ENCODE measurements at regions not wholly inside any gene's neighbourhood (a gene's known extent, or its start where the extent isn't known, plus 50 kb on each side); places are given as distances from the start of the nearest gene placed in this dataset.

GRCh38 chr3:22862111-22862510, 341.0 kb upstream of the UBE2E2 start:
- Histone ChIP-seq H3K56ac (replicated peaks; ENCODE audit: insufficient read length, low read depth, low read length) (no peak overlapping the region), H2AK5ac (ENCODE audit: low read depth, low read length) (no peak overlapping the region), H3K4ac (replicated peaks; ENCODE audit: insufficient read length, low read depth, low read length) (no peak overlapping the region), H2BK20ac (ENCODE audit: low read length) (no peak overlapping the region), H3K23ac (ENCODE audit: insufficient read length) (no peak overlapping the region), H3K9ac (replicated peaks in 1 of 4; ENCODE audit: extremely low read depth in 1 of 4, low read depth in 3 of 4, low read length in 3 of 4) (no peak overlapping the region), H3K4me3 (ENCODE audit: extremely low read depth in 1 of 4, insufficient read depth in 2 of 4, low read depth in 3 of 4, low read length in 4 of 4) (no peak overlapping the region), H2BK15ac (ENCODE audit: low read length) (no peak overlapping the region), H4K20me1 (replicated peaks in 1 of 2; ENCODE audit: control insufficient read depth in 1 of 2, insufficient read depth in 2 of 2, low read length in 2 of 2) (no peaks in the 10 kb centered on the region), H3K18ac (ENCODE audit: extremely low read depth, low read length) (no peak overlapping the region), H3K9me3 (ENCODE audit: insufficient read depth in 2 of 2, low read depth in 1 of 2, low read length in 1 of 2) (no peaks in the 10 kb centered on the region), H3K27ac (ENCODE audit: low read depth, low read length) (no peak overlapping the region), H2BK120ac (replicated peaks; ENCODE audit: low read depth, low read length) (no peak overlapping the region), H3K79me1 (ENCODE audit: low read depth, low read length) (no peaks in the 10 kb centered on the region), H3K36me3 (ENCODE audit: control insufficient read depth in 2 of 4, insufficient read depth in 4 of 4, low read length in 3 of 4) (no peaks in the 10 kb centered on the region), H3K79me2 (ENCODE audit: control insufficient read depth in 1 of 2, insufficient read depth in 2 of 2, low read length in 2 of 2) (no peaks in the 10 kb centered on the region), H3K4me1 (replicated peaks in 1 of 4; ENCODE audit: control insufficient read depth in 3 of 4, insufficient read depth in 4 of 4, low read length in 3 of 4) (no peaks in the 10 kb centered on the region), H4K91ac (replicated peaks; ENCODE audit: insufficient read length, low read length) (no peak overlapping the region), H2BK5ac (ENCODE audit: low read depth, low read length) (no peak overlapping the region), H3K23me2 (ENCODE audit: low read depth, low read length) (no peaks in the 10 kb centered on the region), H3K14ac (ENCODE audit: insufficient read length) (no peak overlapping the region), H3K27me3 (replicated peaks in 1 of 4; ENCODE audit: control insufficient read depth in 3 of 4, extremely low read depth in 1 of 4, insufficient read depth in 3 of 4, low read length in 3 of 4) (no peaks in the 10 kb centered on the region), H2AFZ (ENCODE audit: low read length) (peak overlapping the region; percentile 48; the same call in 1 of the 2 replicates), H2BK12ac (ENCODE audit: low read depth, low read length) (no peak overlapping the region), H4K8ac (ENCODE audit: extremely low read depth, insufficient read depth, low read length) (no peak overlapping the region), H4K5ac (ENCODE audit: insufficient read length, low read depth, low read length) (no peak overlapping the region), H3K4me2 (ENCODE audit: insufficient read depth in 1 of 2, low read depth in 2 of 2, low read length in 2 of 2) (no peak overlapping the region)
- DNase-seq (ENCODE audit: low read depth in 1 of 2, low spot score in 2 of 2) (no peak), FAIRE-seq (no peak)
- WGBS, 2 experiments (ENCODE audit: extremely low coverage in 1 of 2, insufficient coverage in 1 of 2, insufficient read length in 1 of 2, insufficient replicate concordance in 2 of 2, low coverage in 1 of 2, low lambda C conversion rate in 2 of 2, missing lambda C conversion rate in 1 of 2), result 87% methylated on average over 5 of the region's 5 CpGs; no CpG with 5 or more reads in 1 of the 2 experiments
- POLR2A ChIA-PET (ENCODE audit: partially characterized antibody), result no interaction called here
- CTCF ChIA-PET (ENCODE audit: partially characterized antibody), result interaction anchor here (0.9 to 1.3 kb wide), 3 partner anchors 27 to 133 kb away, joined by 3 read pairs; no protein-coding TSS in a partner anchor
- TF ChIP-seq RAD21 (IDR thresholded peaks at IDR 0.05 in 1 of 2, conservative IDR thresholded peaks at IDR 0.05 in 1 of 2; ENCODE audit: low read depth in 2 of 2, low read length in 2 of 2), result peak; percentile 49 to 63
- TF ChIP-seq ATF2 (IDR thresholded peaks at IDR 0.05; ENCODE audit: low read length), result no peak
- TF ChIP-seq SP1 (IDR thresholded peaks at IDR 0.05; ENCODE audit: low read depth, low read length), result no peak
- TF ChIP-seq HDAC2 (IDR thresholded peaks at IDR 0.05; ENCODE audit: borderline replicate concordance in 1 of 2, low read depth in 2 of 2, low read length in 2 of 2), result no peak
- no peak for TF ChIP-seq EZH2 (IDR thresholded peaks at IDR 0.05; ENCODE audit: low read depth, low read length, severe bottlenecking)
- TF ChIP-seq CHD1 (IDR thresholded peaks at IDR 0.05; ENCODE audit: low read depth, low read length), result no peak
- TF ChIP-seq GTF2F1 (IDR thresholded peaks at IDR 0.05; ENCODE audit: borderline replicate concordance, low read depth, low read length), result no peak
- no peak for TF ChIP-seq CHD2 (IDR thresholded peaks at IDR 0.05; ENCODE audit: low read length)
- TF ChIP-seq CREB1 (IDR thresholded peaks at IDR 0.05), result no peak
- no peak for TF ChIP-seq POLR2AphosphoS5 (IDR thresholded peaks at IDR 0.05; ENCODE audit: low read depth, low read length)

All from H1 (cell line).